ENCODE measurements at regions not wholly inside any gene's neighbourhood (a gene's known extent, or its start where the extent isn't known, plus 50 kb on each side); places are given as distances from the start of the nearest gene placed in this dataset.
"Not testable (repeated sequence)": the region's sequence is repeated elsewhere in the genome, so short reads cannot be mapped to it uniquely, and the experiment has no call there.

GRCh38 chr9:21533597-21533996 lies 51.5 kb upstream of the IFNE start:
- no peak overlapping the region for H3K27ac Mint-ChIP-seq
- H3K4me3 Mint-ChIP-seq, result no peak overlapping the region
- no peaks in the 10 kb centered on the region for H3K27me3 Mint-ChIP-seq
- peaks cover 5% of the 10 kb centered on the region for H3K9me3 Mint-ChIP-seq
- H3K36me3 Mint-ChIP-seq, result peaks cover 32% of the 10 kb centered on the region
- H3K4me1 Mint-ChIP-seq, result peaks cover 7% of the 10 kb centered on the region

- H3K9me3 Mint-ChIP-seq, result no peaks in the 10 kb centered on the region
- H3K4me3 Mint-ChIP-seq, result no peak overlapping the region
- no peaks in the 10 kb centered on the region for H3K27me3 Mint-ChIP-seq
- peaks cover 26% of the 10 kb centered on the region for H3K36me3 Mint-ChIP-seq
- no peak overlapping the region for H3K27ac Mint-ChIP-seq
- H3K4me1 Mint-ChIP-seq, result peaks cover 4% of the 10 kb centered on the region
Observed at GRCh38 chr9:21535396-21535795, 53.3 kb upstream of the IFNE start.

- Mint-ChIP-seq H3K4me1 (peaks cover 26% of the 10 kb centered on the region), H3K9me3 (peaks cover 6% of the 10 kb centered on the region), H3K27me3 (no peaks in the 10 kb centered on the region), H3K4me3 (no peak overlapping the region), H3K36me3 (peaks cover 19% of the 10 kb centered on the region), H3K27ac (peak overlapping the region; percentile 41)
Observed at GRCh38 chr9:21542787-21543186, 60.7 kb upstream of the IFNE start.

- H3K4me3 Mint-ChIP-seq, result no peak overlapping the region
- peaks cover 22% of the 10 kb centered on the region for H3K36me3 Mint-ChIP-seq
- peaks cover 30% of the 10 kb centered on the region for H3K4me1 Mint-ChIP-seq
- no peak overlapping the region for H3K27ac Mint-ChIP-seq
- no peaks in the 10 kb centered on the region for H3K27me3 Mint-ChIP-seq
- peaks cover 6% of the 10 kb centered on the region for H3K9me3 Mint-ChIP-seq
Observed at GRCh38 chr9:21543187-21543586, 61.1 kb upstream of the IFNE start.

- peaks cover 34% of the 10 kb centered on the region for H3K4me1 Mint-ChIP-seq
- H3K27ac Mint-ChIP-seq, result peak overlapping the region; percentile 51
- H3K36me3 Mint-ChIP-seq, result peaks cover 22% of the 10 kb centered on the region
- H3K27me3 Mint-ChIP-seq, H3K9me3 Mint-ChIP-seq, H3K4me3 Mint-ChIP-seq: not testable (repeated sequence)
Observed at GRCh38 chr9:21543816-21544215, 61.7 kb upstream of the IFNE start.

- peaks cover 6% of the 10 kb centered on the region for H3K9me3 Mint-ChIP-seq
- no peaks in the 10 kb centered on the region for H3K27me3 Mint-ChIP-seq
- peaks cover 61% of the 10 kb centered on the region for H3K4me1 Mint-ChIP-seq
- peak overlapping the region; percentile 41 for H3K27ac Mint-ChIP-seq
- H3K36me3 Mint-ChIP-seq, result peaks cover 24% of the 10 kb centered on the region
- no peak overlapping the region for H3K4me3 Mint-ChIP-seq
Observed at GRCh38 chr9:21546949-21547348, 64.8 kb upstream of the IFNE start.

GRCh38 chr9:21549251-21549765 lies 67.2 kb upstream of the IFNE start:
- Mint-ChIP-seq H3K27me3 (no peaks in the 10 kb centered on the region), H3K4me1 (peaks cover 55% of the 10 kb centered on the region), H3K27ac (no peak overlapping the region), H3K4me3 (peak overlapping the region; percentile 7), H3K9me3 (peaks cover 6% of the 10 kb centered on the region), H3K36me3 (peaks cover 20% of the 10 kb centered on the region)

GRCh38 chr9:21549890-21550289 lies 67.8 kb upstream of the IFNE start:
- Mint-ChIP-seq H3K27ac (no peak overlapping the region), H3K36me3 (peaks cover 16% of the 10 kb centered on the region), H3K4me1 (peaks cover 54% of the 10 kb centered on the region), H3K9me3 (peaks cover under 1% of the 10 kb centered on the region), H3K27me3 (no peaks in the 10 kb centered on the region), H3K4me3 (no peak overlapping the region)

GRCh38 chr9:21550392-21550791 lies 68.3 kb upstream of the IFNE start:
- Mint-ChIP-seq H3K27me3 (no peaks in the 10 kb centered on the region), H3K4me1 (peaks cover 59% of the 10 kb centered on the region), H3K27ac (no peak overlapping the region), H3K9me3 (no peaks in the 10 kb centered on the region), H3K36me3 (peaks cover 18% of the 10 kb centered on the region), H3K4me3 (no peak overlapping the region)

GRCh38 chr9:21551401-21551800 lies 69.3 kb upstream of the IFNE start:
- H3K4me1 Mint-ChIP-seq, result peaks cover 65% of the 10 kb centered on the region
- H3K9me3 Mint-ChIP-seq, result no peaks in the 10 kb centered on the region
- no peak overlapping the region for H3K27ac Mint-ChIP-seq
- H3K36me3 Mint-ChIP-seq, result peaks cover 23% of the 10 kb centered on the region
- H3K27me3 Mint-ChIP-seq, result peaks cover 2% of the 10 kb centered on the region
- H3K4me3 Mint-ChIP-seq, result peak overlapping the region; percentile 33

GRCh38 chr9:21552244-21553170 lies 70.4 kb upstream of the IFNE start:
- H3K27me3 Mint-ChIP-seq, result peaks cover 3% of the 10 kb centered on the region
- H3K9me3 Mint-ChIP-seq, result no peaks in the 10 kb centered on the region
- peak overlapping the region; percentile 47 for H3K4me3 Mint-ChIP-seq
- H3K27ac Mint-ChIP-seq, result peak overlapping the region; percentile 36
- peaks cover 29% of the 10 kb centered on the region for H3K36me3 Mint-ChIP-seq
- H3K4me1 Mint-ChIP-seq, result peaks cover 68% of the 10 kb centered on the region

GRCh38 chr9:21553441-21553840 lies 71.3 kb upstream of the IFNE start:
- peaks cover 64% of the 10 kb centered on the region for H3K4me1 Mint-ChIP-seq
- peaks cover 3% of the 10 kb centered on the region for H3K27me3 Mint-ChIP-seq

GRCh38 chr9:21554813-21555212 lies 72.7 kb upstream of the IFNE start:
- Mint-ChIP-seq H3K9me3 (no peaks in the 10 kb centered on the region), H3K4me3 (peak overlapping the region; percentile 86), H3K27me3 (peaks cover 3% of the 10 kb centered on the region), H3K4me1 (peaks cover 61% of the 10 kb centered on the region), H3K36me3 (peaks cover 23% of the 10 kb centered on the region), H3K27ac (no peak overlapping the region)

More at GRCh38 chr9:21553441-21553840, 71.3 kb upstream of the IFNE start:
- Mint-ChIP-seq H3K4me3 (peak overlapping the region; percentile 23), H3K27ac (no peak overlapping the region), H3K9me3 (no peaks in the 10 kb centered on the region), H3K36me3 (peaks cover 25% of the 10 kb centered on the region)

- Mint-ChIP-seq H3K4me3 (peak overlapping the region; percentile 86), H3K27ac (no peak overlapping the region), H3K4me1 (peaks cover 59% of the 10 kb centered on the region)
Observed at GRCh38 chr9:21555911-21556310, 73.8 kb upstream of the IFNE start.

GRCh38 chr9:21556581-21557427 lies 74.7 kb upstream of the IFNE start:
- Mint-ChIP-seq H3K27ac (peak overlapping the region; percentile 49), H3K9me3 (no peaks in the 10 kb centered on the region), H3K36me3 (peaks cover 23% of the 10 kb centered on the region), H3K27me3 (peaks cover 3% of the 10 kb centered on the region), H3K4me1 (peaks cover 53% of the 10 kb centered on the region), H3K4me3 (peak overlapping the region; percentile 90)

More at GRCh38 chr9:21555911-21556310, 73.8 kb upstream of the IFNE start:
- no peaks in the 10 kb centered on the region for H3K9me3 Mint-ChIP-seq
- peaks cover 23% of the 10 kb centered on the region for H3K36me3 Mint-ChIP-seq
- H3K27me3 Mint-ChIP-seq, result peaks cover 3% of the 10 kb centered on the region

All from activated naive CD4-positive, alpha-beta T cell treated with anti-CD3 and anti-CD28 coated beads, Interleukin-2, amount 50 U/mL, for 24 hours (primary cell).